ENCODE measurements at regions not wholly inside any gene's neighbourhood (a gene's known extent, or its start where the extent isn't known, plus 50 kb on each side); places are given as distances from the start of the nearest gene placed in this dataset.

DNA sequence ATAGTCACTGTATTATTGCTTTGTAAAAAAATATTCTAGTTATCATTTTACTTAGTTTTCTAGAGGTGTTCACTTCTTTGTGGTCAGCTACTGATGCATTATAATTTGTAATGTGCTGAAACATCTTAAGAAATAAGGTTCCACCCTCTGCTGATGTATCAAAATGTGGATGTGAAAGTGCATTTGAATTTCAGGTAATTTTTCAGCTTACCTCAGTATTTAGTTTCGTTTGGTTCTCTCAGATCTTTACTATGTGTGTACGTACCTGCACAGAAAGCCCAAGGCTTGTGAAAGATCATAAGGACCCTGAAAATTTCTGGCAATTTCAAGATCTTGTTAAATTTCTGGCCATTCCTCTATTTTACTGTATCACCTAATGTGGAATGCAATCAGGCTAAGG is 542.3 kb upstream of the TPK1 start:
- Mint-ChIP-seq H3K4me3 (no peak overlapping the region), H3K36me3 (no peaks in the 10 kb centered on the region), H3K4me1 (no peaks in the 10 kb centered on the region), H3K9me3 (peaks cover 0 to 7% (median 5%) of the 10 kb centered on the region in 7 donors), H3K27ac (no peak overlapping the region), H3K27me3 (ENCODE audit: low read depth in 3 of 3) (no peaks in the 10 kb centered on the region)
- no peaks in the 10 kb centered on the region for H3K79me2 ChIP-seq (ENCODE audit: insufficient read depth, low read length)
- H3K27ac ChIP-seq (ENCODE audit: low read depth in 1 of 2, low read length in 2 of 2), result no peak overlapping the region
- H3K4me2 ChIP-seq (replicated peaks; ENCODE audit: extremely low read depth, low read length, poor library complexity, severe bottlenecking), result no peak overlapping the region
- H3K4me3 ChIP-seq (replicated peaks in 1 of 3; ENCODE audit: low read depth in 2 of 3, low read length in 3 of 3), result no peak overlapping the region
- no peaks in the 10 kb centered on the region for H4K20me1 ChIP-seq (ENCODE audit: insufficient read depth, low read length)
- H3K9me3 ChIP-seq (replicated peaks in 1 of 2; ENCODE audit: control insufficient read depth in 1 of 2, insufficient read depth in 1 of 2, low read length in 2 of 2), result no peaks in the 10 kb centered on the region
- TF ChIP-seq CTCF (IDR thresholded peaks at IDR 0.05), result no peak
- H3K4me1 ChIP-seq (ENCODE audit: control insufficient read depth in 1 of 2, insufficient read depth in 2 of 2, low read length in 2 of 2), result no peaks in the 10 kb centered on the region
- no peaks in the 10 kb centered on the region for H3K36me3 ChIP-seq (replicated peaks in 1 of 2; ENCODE audit: control insufficient read depth in 1 of 2, insufficient read depth in 2 of 2, low read length in 2 of 2)
- 100% methylated on average over 1 of the region's 2 CpGs for WGBS (ENCODE audit: insufficient coverage)
- no peaks in the 10 kb centered on the region for H3K27me3 ChIP-seq (ENCODE audit: control insufficient read depth in 2 of 2, insufficient read depth in 2 of 2, low read length in 2 of 2)
- H3K9ac ChIP-seq (ENCODE audit: insufficient read depth, low read length, poor library complexity, severe bottlenecking), result no peak overlapping the region
- no peak for DNase-seq
- intact Hi-C loops (cut with micrococcal nuclease), result no loop called here
- no peak overlapping the region for H2AFZ ChIP-seq (ENCODE audit: insufficient read depth, low read depth, low read length, poor library complexity, severe bottlenecking)

DNA sequence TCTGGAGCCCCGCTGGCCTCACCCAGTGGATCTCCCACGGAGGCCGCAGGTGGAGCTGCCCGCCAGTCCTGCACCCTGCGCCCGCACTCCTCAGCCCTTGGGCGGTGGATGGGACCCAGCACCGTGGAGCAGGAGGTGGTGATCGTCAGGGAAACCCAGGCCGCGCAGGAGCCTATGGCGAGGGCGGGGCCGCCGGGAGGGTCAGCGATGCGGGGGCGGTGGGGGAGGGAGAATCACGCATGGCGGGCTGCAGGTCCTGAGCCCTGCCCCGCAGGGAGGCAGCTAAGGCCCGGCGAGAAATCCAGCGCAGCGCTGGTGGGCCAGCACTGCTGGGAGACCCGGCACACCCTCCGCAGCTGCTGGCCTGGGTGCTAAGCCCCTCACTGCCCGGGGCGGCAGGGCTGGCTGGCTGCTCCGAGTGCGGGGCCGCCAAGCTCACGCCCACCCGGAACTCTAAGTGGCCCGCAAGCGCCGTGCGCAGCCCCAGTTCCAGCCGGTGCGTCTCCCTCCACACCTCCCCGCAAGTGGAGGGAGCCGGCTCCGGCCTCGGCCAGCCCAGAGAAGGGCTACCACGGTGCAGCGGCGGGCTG is 524.8 kb upstream of the TPK1 start:
- Histone ChIP-seq H3K36me3 (replicated peaks in 1 of 2; ENCODE audit: control insufficient read depth in 1 of 2, insufficient read depth in 2 of 2, low read length in 2 of 2) (no peaks in the 10 kb centered on the region), H3K4me2 (replicated peaks; ENCODE audit: extremely low read depth, low read length, poor library complexity, severe bottlenecking) (no peak overlapping the region), H2AFZ (ENCODE audit: insufficient read depth, low read depth, low read length, poor library complexity, severe bottlenecking) (no peak overlapping the region), H4K20me1 (ENCODE audit: insufficient read depth, low read length) (no peaks in the 10 kb centered on the region), H3K9ac (ENCODE audit: insufficient read depth, low read length, poor library complexity, severe bottlenecking) (no peak overlapping the region), H3K79me2 (ENCODE audit: insufficient read depth, low read length) (no peaks in the 10 kb centered on the region), H3K4me3 (replicated peaks in 1 of 3; ENCODE audit: low read depth in 2 of 3, low read length in 3 of 3) (no peak overlapping the region), H3K4me1 (ENCODE audit: control insufficient read depth in 1 of 2, insufficient read depth in 2 of 2, low read length in 2 of 2) (no peaks in the 10 kb centered on the region), H3K27me3 (ENCODE audit: control insufficient read depth in 2 of 2, insufficient read depth in 2 of 2, low read length in 2 of 2) (no peaks in the 10 kb centered on the region), H3K27ac (ENCODE audit: low read depth in 1 of 2, low read length in 2 of 2) (no peak overlapping the region), H3K9me3 (replicated peaks in 1 of 2; ENCODE audit: control insufficient read depth in 1 of 2, insufficient read depth in 1 of 2, low read length in 2 of 2) (peaks cover 17 to 26% of the 10 kb centered on the region in 2 donors)
- Mint-ChIP-seq H3K27me3 (ENCODE audit: low read depth in 3 of 3) (peaks cover 0 to 2% (median 0%) of the 10 kb centered on the region in 3 donors), H3K4me3 (no peak overlapping the region), H3K4me1 (no peaks in the 10 kb centered on the region), H3K9me3 (peaks cover 6 to 18% (median 7%) of the 10 kb centered on the region in 7 donors), H3K36me3 (no peaks in the 10 kb centered on the region), H3K27ac (no peak overlapping the region)
- no peak for DNase-seq
- 95% methylated on average over 35 of the region's 47 CpGs for WGBS (ENCODE audit: insufficient coverage)
- no peak for TF ChIP-seq CTCF (IDR thresholded peaks at IDR 0.05)
- intact Hi-C loops (cut with micrococcal nuclease), result no loop called here
